NK-92 treated with Interleukin-12 subunit alpha and Interleukin-12 subunit beta, amount 100 ng/mL, for 24 hours (cell line): ENCODE measurements at regions not wholly inside any gene's neighbourhood (a gene's known extent, or its start where the extent isn't known, plus 50 kb on each side); places are given as distances from the start of the nearest gene placed in this dataset.

ENCODE experiments used
- DNase-seq: peaks from one replicate; lab custom pipeline; 2025; lab: John Stamatoyannopoulos, UW

DNA sequence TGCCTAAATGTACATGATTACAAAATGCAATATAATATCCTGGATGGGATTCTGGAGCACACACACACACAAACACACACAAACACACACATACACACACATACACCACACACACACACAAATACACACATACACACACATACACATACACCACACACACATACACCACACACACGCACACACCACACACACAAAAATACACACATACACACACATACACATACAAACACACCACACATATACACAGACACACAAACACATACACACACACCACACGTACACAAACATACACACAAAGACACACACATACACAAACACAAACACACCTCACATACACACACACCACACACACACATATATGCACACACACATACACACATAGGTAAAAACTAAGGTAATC lies 134.6 kb upstream of the SYNDIG1 start:
- DNase-seq = no peak

DNA sequence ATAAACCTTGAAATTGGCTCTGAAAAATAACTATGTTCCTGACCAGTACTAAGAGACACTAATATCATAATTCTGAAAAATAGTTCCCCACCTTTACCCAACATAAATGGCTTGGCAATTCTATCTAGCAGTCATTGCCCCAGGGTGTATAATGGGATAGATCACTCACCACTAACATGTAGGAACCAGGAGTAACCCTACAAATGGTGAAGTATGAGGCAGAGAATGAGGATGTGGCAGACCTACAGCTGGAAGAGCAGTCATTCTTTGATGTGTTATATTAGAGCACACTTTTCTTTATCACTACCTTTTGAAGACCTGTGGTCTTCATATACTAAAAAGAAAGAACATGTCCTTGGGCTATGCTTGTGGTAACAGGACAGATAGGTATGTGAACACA lies 136.5 kb upstream of the SYNDIG1 start:
- DNase-seq = no peak

DNA sequence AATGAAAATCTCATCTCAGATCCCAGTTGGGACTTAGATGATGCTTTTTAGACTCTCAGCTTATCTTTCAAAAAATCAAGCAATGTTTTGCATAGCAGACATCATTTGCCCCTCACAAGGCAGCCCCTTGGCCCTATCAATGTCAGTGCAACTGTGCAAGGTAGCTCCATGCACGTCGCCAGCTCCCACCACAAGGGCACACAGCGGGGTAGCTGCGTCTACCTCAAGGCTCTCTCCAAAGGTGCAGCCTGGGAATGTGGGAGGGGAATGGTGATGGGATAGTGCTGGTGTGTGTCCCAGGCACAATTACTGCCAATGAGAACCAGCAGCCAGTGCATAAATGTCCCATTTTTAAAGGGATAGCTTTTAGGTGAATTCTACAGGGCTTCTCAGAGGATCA lies 137.5 kb upstream of the SYNDIG1 start:
- no peak for DNase-seq

DNA sequence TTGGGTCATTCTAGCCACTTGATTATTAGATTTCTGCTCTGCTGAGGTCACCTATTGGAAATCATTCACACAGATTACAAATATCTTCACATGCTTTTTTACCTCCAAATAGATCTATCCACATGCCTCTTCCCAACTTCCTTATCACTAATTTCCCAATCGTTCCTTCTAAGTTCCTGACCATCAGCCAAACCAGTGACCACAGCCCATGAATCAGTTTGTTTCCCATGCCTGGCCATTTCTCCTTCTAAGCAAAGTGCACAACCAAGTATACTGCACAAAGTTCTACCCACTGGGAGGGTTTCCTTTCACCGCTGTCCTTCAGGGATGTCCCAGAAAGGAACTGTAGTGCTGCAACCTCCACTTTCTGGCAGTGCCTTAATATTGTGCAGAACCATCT lies 140.5 kb upstream of the SYNDIG1 start:
- no peak for DNase-seq

DNA sequence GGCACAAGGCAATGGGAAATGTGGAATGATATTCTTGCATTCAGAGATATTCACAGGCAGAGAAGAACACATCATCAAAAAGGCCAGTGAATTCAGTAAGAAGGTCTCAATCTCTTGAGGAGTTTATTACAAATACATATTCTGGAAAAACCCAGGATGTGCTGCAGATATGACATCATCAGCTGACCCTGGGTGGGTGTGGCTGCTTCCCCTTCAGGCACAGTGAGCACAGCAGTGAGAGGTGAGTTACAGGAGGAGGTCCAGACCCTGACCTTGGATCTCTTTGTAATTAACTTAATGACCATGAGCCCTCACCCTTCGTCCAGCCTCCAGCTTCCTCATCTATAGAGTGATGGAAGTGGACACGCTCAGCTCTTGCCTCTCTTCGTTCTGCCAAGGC lies 147.5 kb upstream of the SYNDIG1 start:
- no peak for DNase-seq

DNA sequence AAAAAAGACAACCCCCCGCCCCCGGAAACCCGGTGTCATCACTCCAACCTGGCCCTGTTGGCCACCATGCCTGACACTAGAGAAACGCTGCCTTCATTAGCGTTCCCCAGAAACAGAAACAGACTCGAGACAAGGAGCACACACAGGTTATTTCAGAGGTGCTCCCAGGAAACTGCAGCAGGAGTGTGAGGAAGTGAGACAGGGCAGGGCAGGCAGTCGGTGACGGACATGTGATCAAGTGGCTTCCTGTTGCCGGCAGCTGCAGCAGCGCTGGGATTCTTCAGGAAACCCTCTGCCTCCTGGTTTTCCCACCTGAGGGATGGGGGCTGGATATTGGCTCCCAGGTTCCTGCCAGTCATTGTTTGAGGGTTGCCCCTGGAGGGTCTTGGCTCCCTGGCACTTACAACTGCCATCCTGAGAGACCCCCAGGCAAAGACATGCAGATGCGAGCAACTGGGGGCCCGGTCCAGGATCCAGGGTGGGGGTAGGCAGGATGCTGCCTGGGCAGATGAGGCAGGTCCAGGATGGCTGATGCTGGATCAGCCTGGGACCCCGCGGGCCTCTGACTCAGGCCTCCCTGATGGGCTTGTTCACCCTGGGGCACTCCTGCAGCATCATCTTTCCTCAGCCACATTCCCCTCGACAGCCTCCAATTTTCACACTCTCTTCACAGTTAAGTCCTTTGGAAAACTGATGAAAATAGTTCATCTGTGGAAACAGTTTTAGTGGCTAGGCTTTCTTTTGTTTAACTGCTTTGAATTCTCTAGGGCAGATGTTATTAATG lies 150.7 kb upstream of the SYNDIG1 start:
- no peak for DNase-seq

DNA sequence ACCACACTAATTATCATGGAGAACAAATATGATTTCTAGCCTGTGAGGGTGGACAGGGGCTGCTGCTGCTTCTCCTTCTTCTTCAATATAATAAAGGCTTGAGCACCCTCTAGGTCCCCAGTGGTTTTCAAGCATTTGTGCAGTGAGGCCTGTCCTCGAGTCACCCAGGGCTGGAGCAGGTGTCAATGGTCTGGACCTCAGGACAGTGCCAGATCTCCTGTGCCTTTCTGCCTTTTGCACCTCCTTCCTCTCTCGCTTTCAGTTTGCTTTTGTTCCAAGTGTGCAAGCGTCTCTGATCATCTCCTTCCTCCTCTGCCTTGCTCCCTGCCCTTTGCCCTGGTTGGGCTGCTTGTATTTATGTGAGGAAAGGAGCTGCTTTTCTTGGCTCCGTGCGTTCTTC lies 152.2 kb upstream of the SYNDIG1 start:
- DNase-seq = no peak

DNA sequence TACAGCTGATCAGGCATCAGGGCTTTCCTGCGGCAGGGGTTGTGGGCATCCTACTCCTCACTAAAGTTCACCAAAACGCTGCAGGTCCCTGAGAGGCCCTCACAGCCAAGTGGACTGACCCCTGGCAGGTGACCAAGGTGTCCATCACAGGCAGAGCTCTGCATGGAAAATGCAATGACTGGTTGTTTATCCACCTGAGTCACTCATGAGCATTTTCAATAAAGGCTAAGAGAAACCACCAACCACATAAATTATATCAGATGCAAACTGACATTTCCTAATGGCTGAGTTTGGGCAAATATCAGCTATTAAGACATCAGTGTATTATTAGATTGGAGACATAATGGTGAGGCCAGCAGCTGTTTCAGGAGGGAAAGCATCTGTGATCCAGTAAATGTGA lies 152.7 kb upstream of the SYNDIG1 start:
- DNase-seq = no peak

DNA sequence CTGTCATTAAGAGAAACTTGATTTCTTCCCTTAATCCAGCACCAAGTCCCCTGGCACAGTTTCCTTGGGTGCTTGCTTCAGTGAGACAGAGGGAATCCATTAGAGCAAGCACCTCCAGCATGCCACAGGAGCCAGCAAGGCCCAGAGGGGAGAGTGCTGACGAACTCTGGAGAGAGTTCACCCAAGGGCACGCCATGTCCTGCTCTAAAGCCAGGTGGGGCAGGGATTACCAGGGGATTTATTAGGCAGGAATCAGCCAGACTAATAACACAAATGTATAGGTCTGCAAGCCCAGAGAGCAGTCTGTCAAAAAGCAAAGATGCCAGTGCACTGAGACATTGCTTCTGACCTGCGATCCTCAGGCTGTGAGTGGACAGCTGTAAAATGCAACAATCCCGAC lies 155.4 kb upstream of the SYNDIG1 start:
- DNase-seq = no peak

DNA sequence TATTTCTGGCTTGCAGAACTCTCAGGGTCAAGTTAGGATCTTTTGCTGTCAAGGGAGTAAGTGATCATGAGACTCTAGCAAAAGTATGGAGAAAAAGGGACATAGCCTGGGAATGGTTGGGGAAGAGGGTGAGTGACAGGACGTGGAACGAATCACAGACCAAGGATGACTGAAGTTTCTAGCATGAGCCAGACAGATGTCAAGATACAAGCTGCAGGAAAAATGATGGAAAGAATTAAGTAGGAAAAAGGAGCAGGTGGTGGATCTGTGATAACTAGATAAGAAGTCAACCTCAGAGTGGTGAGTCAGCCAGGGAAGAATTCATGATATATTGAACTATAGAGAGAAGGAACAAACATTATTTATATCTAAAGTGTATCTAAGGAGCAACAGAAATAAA lies 159.8 kb upstream of the SYNDIG1 start:
- DNase-seq = no peak

DNA sequence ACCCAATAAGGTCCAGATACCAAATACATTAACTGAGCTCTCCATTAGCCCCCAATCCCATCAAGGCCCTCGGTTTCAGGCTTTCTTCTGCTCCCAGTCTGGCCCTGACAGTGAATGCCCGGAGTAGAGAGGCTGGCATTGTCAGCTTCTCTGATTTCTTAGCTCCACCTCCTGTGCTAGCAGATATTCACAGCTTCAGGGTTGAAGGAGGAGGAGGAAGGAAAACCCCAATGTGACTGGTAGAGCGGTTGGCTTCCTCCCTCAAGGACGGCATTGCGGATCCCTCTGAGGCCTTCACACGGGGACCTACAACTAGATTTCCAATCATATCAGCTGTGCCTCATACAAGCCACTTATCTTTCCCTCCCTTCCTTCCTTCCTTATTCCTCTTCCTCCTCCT lies 164.1 kb upstream of the SYNDIG1 start:
- DNase-seq = no peak

DNA sequence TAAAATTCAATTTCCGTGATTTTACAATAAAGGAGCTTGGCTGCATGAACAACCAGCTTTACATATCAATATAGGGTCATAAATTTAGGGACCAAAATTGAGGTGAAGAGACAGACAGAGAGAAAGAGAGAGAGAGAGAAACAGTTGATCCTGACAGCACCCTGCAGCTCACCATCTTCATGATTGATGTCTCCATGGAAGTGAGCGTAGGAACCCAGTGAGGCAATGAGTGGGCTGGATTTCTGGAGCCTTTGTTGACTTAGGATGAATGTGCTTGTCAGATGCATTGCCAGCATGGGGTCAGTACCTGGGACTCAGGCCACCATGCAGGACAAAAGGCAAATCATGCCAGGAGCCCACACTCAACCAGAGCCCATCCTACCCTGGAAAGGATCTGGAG lies 165.1 kb upstream of the SYNDIG1 start:
- DNase-seq = no peak

DNA sequence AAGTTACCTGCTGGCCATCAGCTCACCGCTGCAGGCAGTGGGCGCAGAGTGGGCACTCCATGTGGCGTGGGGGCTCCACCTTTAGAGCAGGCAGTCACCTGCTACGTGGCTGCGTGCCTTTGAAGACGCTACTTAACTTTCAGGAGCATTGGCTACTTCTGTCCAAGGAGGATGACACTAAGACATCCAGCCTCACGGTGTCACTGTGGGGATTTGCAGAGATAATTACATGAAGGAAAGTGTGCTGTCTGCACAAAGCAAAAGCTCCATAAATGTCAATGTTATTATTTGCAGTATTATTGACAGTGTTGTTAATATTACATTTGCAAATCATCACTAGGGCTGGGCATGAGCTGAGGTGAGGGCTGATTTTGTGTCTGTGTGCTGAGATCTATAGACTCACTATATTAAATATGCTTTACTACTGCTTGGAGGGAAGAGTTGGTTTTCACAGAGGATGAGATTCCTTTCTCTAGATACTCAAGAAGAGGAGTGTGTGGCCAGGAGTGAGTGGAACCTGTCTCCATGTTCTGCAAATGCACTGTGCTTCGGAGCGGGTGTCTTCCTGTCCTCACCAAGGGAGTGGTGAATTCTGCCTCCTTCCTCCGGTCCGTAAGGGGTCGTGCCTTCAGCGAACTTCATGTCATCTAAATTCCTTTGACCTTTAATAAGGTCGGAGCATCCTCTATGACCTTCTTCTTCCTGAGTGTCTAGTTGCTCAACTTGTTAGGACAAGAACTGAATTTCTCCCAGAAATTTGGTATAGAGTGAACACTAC lies 165.8 kb upstream of the SYNDIG1 start:
- no peak for DNase-seq

DNA sequence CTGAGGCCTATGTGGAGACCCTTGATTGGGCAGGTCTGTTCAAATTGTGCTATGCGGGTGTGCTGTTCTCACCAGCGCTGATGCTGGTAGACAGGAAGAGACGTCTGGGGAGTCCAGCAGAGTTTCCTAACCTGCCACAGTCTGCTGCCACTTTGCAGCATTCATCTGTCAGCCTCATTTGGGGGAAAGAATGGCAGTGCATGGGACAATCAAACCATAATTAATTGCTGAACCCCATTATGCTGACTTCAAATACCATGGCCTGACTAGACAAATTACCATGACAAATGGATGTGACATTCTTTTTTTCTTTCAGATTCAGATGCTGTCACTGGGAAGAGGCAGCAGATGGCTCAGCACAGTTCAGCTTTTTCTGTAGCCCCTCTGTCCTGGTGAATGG lies 171.4 kb upstream of the SYNDIG1 start:
- DNase-seq = no peak

DNA sequence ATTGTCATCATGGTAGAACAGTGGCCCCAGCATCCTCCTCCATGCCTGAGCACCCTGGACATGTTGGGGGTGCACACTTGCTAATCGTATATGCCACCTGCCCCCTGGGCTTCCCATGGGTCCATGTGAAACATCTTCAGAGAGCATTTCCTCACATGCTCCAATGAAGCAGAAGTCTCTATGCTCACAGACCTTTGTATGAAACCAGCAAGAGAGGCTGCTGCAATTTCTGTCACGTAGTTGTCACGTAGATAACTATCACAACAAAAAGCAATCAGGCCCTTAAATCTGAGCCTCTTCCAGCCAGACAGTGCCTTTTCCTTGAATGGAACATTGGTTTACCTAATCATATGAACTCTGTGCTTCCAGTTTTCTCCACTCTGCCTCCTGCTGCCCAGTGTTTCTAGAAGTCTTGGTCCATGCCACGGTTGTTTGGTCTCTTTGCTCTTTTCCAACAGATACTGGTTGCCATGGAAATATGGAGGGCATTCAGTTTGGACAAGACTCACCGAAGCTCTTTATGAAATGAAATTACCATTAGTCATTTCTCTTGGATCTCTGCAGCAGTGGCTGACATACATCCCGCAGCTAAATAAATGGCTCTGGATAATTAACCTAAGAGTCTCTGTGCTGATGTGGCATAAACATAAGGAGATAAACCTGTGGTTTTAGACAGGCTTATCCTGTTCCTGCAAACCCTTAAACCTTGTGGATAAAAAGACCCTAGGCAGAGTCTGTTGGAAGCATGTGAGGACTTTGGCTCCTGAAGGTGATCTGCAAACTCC lies 172.8 kb upstream of the SYNDIG1 start:
- no peak for DNase-seq

DNA sequence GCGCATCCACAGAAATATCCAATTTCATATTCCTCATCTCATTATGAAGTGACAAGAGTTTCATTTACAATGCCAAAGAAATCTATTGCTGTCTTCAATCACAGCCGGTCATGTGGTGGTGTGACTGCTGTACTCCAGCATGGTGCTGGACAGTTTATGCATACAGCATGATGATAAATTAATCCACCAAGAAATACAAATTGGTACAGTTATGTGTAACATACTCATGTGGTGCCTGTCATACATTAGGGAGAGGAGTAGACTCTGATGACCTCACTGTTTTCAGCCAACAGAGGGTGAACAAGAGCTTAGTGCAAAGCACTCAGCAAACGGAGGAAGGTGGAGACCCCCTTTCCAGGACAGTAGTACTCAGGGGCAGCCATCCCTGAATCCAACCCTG lies 178.4 kb upstream of the SYNDIG1 start:
- DNase-seq = no peak

DNA sequence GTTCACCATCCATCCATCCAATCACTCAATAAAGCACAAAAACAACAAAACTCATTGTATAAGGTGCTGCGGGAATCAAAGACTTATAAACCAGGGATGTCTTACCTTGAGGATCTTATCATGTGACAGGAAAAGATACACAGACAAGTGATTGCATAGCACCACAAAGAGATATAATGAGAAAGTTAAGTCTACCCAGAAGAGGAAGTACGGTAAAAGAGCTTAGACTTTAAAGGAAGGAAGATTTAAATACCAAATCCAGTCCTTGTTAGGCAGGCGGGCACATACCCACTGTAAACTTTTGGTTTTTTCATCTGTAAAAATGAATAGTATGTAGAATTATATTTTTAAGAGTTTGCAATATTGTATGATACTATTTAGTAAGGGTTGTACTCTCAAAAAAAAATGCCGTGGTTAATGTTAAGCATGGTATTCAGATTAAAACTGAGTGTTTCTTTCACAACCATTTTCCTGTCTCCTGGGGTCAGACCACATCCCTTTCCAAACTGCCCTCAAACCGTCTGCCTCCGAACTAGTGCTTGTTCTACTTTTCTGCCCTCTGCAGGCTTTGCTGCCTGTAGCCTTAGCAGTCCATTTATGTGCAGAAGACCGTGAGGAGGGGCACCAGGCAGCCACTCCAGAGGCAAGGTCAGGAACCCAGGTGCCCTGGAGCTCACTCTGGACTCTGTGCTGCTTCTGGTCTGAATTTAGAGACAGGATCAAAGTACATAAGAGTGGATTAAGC lies 179.5 kb upstream of the SYNDIG1 start:
- no peak for DNase-seq

DNA sequence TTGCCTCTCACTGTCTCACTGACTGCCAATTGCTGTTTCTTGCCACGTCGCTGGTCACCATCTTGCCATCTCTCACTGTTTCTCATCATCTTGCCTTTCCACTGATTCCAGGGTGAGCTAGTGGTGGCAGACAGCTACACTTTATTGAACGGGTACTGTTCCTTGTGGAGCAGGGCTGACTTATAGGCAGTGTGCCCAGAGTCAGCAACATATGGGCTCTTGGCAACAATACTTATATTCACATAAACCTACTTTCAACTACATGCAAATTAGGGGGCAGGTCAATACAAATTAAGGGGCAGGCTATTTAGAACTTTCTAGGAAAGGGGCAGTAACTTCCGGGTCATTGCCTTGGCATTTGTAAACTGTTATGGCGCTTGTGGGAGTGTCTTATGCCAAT lies 186.2 kb upstream of the SYNDIG1 start:
- DNase-seq = no peak

DNA sequence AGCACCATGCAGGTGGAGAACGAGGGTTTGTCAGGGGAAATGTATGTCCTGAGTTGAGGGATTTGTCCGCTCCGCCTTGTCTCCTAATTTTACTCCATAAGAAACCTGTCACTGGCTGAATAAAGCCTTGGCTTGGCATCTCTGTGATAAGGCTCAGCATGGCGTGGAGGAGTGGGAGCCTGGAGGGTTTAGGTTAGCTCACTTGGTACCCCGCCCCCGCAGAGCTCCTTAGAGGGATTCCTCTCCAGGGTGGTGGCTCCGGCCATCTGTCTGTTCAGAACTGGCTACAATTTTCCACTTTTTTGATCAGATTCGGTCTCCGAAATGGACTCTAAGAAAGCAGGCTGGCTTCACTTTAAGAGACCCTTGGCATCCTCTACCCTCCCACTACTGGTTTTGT lies 192.2 kb upstream of the SYNDIG1 start:
- DNase-seq = no peak

DNA sequence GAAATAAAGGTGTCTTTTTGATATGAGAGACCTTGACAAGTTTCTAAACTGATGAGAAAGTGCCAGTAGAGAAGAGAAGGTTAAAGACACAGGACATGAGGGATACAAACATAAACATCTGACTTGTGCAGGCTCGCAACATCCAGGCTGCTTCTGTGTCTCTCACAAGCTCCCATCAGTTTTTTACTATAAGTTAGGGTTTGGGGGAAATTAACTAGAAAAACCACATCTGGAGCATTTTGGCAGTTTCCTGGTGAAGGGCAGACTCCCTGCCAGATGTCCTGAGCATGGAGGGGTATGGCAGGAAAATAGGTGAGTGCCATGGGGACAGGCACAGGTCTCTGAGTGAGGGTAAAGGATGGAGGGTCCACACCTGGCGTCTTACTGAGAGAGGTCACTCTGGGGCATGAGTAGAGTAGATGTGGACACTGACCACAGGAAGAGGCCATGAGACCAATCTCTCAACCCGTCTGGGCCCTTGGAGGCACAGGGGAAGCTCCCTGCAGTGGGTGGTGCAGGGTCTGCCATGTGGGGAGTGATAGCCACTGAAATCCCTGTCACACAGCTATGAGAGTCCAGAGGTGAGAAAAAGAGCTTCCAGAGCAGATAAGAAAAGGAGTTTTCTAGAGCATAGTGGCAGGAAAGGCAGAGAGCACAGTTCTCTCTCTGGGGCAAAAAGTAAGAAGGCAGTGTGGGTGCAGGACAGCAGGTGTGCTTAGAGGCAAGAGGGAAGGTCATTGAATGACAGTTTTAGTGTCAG lies 193.3 kb upstream of the SYNDIG1 start:
- no peak for DNase-seq

DNA sequence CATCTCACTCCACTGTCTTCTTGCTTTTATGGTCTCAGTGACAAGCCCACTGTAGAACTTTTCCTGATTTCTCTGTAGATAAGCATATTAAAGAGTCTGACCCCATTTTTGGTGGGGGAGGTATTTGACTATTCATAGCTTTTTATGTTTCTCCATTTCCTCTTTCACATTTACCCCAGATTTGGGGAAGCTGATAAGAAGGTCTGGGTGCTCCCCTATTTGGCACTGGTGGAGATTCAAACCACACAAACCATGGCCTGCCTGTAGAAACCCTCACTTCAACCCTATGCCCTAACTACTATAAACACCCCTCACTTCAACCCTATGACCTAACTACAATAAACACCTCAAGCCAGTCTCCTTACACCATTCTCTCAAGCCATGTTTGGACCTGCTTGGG lies 196.2 kb upstream of the SYNDIG1 start:
- DNase-seq = no peak
